ENCODE measurements at regions not wholly inside any gene's neighbourhood (a gene's known extent, or its start where the extent isn't known, plus 50 kb on each side); places are given as distances from the start of the nearest gene placed in this dataset.

DNA sequence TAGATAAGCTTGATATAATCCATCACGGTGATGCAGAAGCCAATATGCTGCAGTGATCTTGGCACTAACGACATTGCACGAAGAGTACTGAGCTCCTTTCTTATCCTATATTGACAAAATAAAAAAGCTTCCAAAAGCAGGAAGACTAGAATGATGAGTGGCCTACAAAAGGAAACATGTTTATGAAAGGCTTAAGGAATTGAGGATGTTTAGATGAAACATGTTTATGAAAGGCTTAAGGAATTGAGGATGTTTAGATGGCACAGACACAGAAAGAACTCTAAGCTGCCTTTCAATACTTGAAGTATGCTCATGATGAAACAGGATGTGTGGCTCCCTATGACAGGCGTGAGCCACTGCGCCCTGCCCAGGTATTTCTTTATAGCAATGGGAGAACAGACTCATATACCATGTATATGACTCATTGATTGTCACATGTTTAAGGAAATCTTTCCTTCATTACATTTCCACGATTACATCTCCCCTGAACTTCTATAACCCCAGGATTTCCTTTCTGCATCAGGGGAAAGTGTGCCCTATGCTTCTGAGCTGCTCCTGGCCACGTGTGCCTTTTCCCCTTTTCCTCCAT, 690.8 kb upstream of the ARGLU1 start:
- no peak for DNase-seq (ENCODE audit: low read depth in 2 of 2)

- no peak for DNase-seq (ENCODE audit: low read depth in 2 of 2)
Observed at GRCh38 chr13:107254392-107254791, 686.5 kb upstream of the ARGLU1 start.

DNA sequence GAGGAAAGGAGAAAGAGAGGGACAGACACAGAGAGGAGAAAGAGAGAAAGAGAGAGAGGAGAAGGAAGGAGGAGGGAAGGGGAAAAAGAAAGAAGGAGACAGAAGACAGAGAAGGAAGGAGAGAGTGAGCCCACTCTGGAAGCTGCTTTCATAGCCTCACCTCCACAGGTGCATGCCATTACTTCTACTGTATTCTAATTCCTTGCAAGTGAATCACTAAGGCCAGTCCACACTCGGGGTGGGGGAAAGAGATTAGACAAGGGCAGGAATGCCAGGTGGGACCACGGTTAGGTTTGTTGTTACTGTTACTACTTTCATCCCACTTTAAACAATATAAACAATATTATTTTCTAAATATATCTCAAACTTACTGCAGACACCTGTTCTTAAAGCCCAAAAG, 684.5 kb upstream of the ARGLU1 start:
- no peak for DNase-seq (ENCODE audit: low read depth in 2 of 2)

DNA sequence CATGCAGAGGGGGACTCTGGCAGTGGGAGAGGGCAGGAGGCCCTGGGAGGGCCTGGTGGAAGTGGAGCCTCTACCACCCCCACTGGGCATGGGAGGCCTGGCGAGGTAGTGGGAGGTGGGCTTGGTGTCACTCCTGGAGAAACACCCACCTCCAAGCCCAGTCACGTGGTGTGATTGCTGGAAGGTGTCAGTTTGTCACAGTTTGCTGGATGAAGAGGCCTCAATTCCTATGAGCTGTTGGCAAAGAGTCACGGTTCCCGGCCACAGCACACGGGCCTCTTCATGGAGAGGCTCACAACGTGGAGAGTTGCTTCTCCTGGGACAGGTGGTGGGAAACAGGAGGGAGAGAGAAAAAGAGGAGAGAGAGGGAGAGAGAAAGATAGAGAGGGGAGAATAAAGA, 684.1 kb upstream of the ARGLU1 start:
- DNase-seq (ENCODE audit: low read depth in 2 of 2) = no peak

DNA sequence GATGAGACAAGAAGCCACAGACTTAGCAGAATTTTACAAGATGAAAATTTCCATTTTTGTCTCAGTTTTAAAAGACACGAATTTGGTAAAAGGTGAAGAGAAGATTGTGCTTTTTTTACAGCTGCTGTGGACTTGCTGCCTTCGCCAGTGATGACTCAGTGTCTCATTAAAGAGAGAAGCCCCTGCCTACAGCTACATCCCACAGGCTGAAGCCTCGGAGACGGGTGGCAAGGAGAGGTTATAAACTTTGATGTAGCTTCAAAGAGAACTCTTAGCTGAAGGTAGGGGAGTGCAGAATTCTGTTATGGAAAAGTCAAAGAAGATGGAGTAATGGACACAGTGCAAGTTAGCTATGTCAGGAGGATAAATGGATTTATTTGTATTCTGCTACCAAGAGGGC, 683.4 kb upstream of the ARGLU1 start:
- DNase-seq (ENCODE audit: low read depth in 2 of 2) = no peak

GRCh38 chr13:107250628-107251027, 682.7 kb upstream of the ARGLU1 start:
- DNase-seq (ENCODE audit: low read depth in 2 of 2) = no peak

- DNase-seq (ENCODE audit: low read depth in 2 of 2) = no peak
Observed at GRCh38 chr13:107244241-107244640, 676.3 kb upstream of the ARGLU1 start.

- DNase-seq (ENCODE audit: low read depth in 2 of 2) = no peak
Observed at GRCh38 chr13:107242138-107242537, 674.2 kb upstream of the ARGLU1 start.

DNA sequence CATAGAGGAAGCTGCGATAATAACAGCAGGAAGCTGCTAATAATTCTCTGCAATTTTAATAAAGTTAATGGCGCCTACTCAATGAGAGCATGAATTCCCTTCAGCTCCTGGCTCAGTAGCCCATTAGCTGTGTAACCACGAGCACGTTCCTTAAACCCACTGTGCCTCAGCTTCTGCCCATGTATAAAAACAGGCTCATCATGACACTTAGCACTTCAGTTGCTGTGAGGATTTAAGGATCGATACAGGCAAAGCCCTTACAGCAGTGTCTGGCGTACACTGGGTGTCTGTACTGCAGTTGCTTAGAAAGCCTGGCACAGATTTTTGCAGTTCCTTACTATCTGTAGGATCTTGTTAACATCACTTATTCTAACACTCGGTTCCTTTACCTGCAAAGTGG, 673.4 kb upstream of the ARGLU1 start:
- DNase-seq (ENCODE audit: low read depth in 2 of 2) = no peak

DNA sequence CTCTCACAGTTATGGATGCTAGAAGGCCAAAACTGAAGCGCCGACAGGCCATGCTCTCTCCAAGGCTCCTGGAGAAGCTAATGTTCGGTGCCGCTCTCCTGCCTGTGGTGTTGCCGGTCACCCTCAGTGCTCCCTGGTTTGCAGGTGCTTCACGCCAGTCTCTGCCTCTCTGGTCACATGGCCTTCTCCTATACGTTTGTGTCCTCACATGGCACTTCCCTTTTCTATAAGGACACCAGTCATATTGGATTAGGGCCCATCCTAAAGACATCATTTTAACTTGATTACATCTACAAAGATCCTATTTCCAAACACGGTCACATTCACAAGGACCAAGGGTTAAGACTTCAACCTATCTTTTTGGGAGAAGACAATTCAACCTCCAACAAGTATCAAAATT, 671.3 kb upstream of the ARGLU1 start:
- no peak for DNase-seq (ENCODE audit: low read depth in 2 of 2)

GRCh38 chr13:107238262-107238981, 670.5 kb upstream of the ARGLU1 start:
- no peak for DNase-seq (ENCODE audit: low read depth in 2 of 2)

- DNase-seq (ENCODE audit: low read depth in 2 of 2) = no peak
Observed at GRCh38 chr13:107234319-107235073, 666.6 kb upstream of the ARGLU1 start.

- DNase-seq (ENCODE audit: low read depth in 2 of 2) = no peak
Observed at GRCh38 chr13:107233541-107233940, 665.6 kb upstream of the ARGLU1 start.

GRCh38 chr13:107231944-107232343, 664.0 kb upstream of the ARGLU1 start:
- DNase-seq (ENCODE audit: low read depth in 2 of 2) = no peak

- DNase-seq (ENCODE audit: low read depth in 2 of 2) = no peak
Observed at GRCh38 chr13:107223867-107224266, 655.9 kb upstream of the ARGLU1 start.

GRCh38 chr13:107222597-107222996, 654.7 kb upstream of the ARGLU1 start:
- no peak for DNase-seq (ENCODE audit: low read depth in 2 of 2)

- no peak for DNase-seq (ENCODE audit: low read depth in 2 of 2)
Observed at GRCh38 chr13:107220245-107220644, 652.3 kb upstream of the ARGLU1 start.

- no peak for DNase-seq (ENCODE audit: low read depth in 2 of 2)
Observed at GRCh38 chr13:107217251-107217650, 649.3 kb upstream of the ARGLU1 start.

DNA sequence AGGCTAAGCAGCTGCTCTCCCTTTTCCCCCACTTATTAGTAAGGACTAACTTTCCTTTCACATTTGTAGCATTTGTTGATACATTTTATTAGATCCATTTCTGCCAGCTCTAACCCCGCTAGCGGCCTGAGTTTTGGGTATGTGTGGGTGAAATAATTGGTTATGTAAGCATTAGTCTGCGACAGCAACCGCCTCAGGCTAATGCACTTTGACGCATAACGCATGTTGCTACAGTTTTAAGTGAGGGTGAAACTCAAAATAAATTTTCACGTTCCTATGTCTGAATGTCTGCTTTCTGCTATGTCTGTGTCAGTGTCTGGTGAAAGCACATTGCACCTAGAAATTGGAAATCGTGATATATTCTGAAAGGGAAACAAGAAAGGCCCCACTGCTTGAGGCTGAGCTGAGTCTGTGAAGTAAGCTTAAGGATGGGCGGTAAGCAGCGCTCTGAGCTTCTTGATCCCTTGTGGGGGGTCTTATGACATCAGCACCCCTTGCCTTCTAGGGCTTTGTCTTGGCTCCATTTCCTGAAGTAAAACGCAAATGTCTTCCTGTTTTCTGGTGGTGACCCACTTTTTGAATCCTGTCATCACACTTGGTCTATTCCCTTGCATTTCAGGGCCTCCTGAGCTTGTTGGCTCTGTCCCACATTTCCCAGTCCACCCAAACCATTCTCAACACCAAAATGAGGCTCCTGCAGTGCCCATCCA, 648.3 kb upstream of the ARGLU1 start:
- no peak for DNase-seq (ENCODE audit: low read depth in 2 of 2)

DNA sequence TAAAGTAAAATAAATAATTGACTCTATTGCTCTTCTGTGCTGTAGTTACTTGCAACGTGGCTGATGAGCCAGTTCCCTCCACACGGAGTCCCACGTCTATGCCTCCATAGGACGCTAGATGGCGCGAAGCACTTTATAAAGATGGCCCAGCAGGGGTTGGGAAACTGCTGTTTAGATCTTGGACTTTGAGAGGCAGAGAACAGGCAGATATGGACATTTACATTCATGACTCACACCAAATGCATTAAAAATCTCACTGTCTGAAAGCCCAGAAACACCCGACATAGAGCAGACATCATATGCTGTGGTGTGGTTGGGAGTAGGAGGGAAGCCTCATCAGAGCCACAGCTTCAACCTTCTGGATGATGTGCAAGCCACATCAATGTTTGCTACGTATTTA, 643.1 kb upstream of the ARGLU1 start:
- DNase-seq (ENCODE audit: low read depth in 2 of 2) = peak in 1 of 2 donors; percentile 4

DNA sequence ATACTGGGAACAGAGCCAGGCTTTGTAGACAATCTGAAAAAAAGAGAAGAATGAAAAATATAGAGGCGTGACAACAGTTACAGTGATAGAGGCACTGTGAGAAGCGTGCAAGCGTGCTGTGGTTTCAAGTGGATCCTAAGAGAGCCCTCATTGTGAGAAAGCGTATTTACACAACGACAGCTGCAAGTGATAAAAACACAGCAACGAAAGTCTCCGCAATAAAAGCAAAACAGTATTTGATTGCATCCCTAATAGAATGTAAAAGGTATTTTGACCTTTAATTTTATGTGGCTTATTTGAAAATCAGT, 642.7 kb upstream of the ARGLU1 start:
- DNase-seq (ENCODE audit: low read depth in 2 of 2) = no peak

DNA sequence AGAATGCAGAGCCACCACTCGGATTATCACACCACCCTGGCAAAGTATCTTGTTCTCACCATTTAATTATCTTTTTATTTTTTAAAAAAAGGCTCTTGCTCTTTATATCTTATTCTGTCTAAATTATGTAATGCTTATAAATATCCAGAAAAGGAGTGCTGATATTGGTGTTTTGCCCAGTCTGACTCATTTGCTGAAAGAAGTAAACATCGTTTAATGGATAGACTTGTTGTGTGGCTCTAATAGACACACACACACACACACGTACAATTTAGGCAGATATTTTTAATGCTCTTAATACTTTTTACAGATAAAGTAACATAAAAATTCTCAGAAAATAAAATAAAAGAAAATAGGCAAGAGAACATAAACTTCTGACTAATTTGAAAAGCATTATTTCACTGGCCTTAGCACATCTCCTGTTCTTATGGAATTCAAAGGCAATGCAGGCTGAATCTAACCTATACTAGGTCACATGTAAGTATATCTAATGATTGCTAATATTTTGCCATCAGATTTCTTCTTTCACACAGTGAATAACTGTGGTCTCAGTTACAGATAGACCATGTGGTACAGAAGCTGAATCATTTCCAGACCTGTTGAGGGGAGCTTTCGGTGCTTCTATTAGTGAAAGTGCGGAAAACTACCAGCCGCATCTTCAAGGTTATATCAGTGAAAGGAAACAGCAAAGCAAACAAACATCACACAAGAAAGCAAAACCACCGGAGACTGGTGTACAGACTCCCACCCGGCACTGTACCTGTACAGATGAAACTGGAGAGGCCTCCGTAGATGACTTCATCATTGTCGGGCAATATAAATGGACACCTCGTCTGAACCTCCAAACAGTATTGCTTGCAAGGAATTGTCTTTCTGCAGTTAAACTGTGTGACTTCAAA, 642.1 kb upstream of the ARGLU1 start:
- no peak for DNase-seq (ENCODE audit: low read depth in 2 of 2)
